Right lobe of liver (tissue), 6 donors: ENCODE measurements at regions not wholly inside any gene's neighbourhood (a gene's known extent, or its start where the extent isn't known, plus 50 kb on each side); places are given as distances from the start of the nearest gene placed in this dataset.
"Not testable (repeated sequence)": the region's sequence is repeated elsewhere in the genome, so short reads cannot be mapped to it uniquely, and the experiment has no call there.

Source experiments
- ATAC-seq, 4 donors: fragments of 200-7000 bp; cut with Tn5 transposase; one replicate each; pipeline ENCODE4 v1.9.1; 2020; ENCODE audit warnings: mild to moderate bottlenecking in 4 of 4, moderate library complexity in 4 of 4
- DNase-seq, 3 donors: peaks; one replicate each; pipeline ENCODE4 v3.0.0-alpha.2; 2020
- H3K27ac ChIP-seq, 3 donors: fragments of 200-600 bp; one replicate each; pipeline ENCODE4 v1.8.0; 2022
- H3K27me3 ChIP-seq, 2 donors: fragments of 200-600 bp; one replicate each; pipeline ENCODE4 v1.8.0; 2022
- H3K36me3 ChIP-seq, 4 donors: fragments of 200-600 bp; sonication (generic) in 1 of 4; one replicate each; pipeline versions ENCODE4 v1.5.1 to v1.8.0; 2017 to 2022; ENCODE audit warnings: control low read depth in 1 of 4
- H3K4me1 ChIP-seq, 4 donors: fragments of 200-600 bp; sonication (generic) in 1 of 4; one replicate each; pipeline versions ENCODE4 v1.5.1 to v1.8.0; 2017 to 2022; ENCODE audit warnings: control low read depth in 1 of 4
- H3K4me3 ChIP-seq, 3 donors: fragments of 200-600 bp; one replicate each; pipeline ENCODE4 v1.8.0; 2022
- H3K9me3 ChIP-seq, 4 donors: fragments of 200-600 bp; sonication (generic) in 1 of 4; one replicate each; pipeline versions ENCODE4 v1.5.1 to v1.8.0; 2017 to 2022; ENCODE audit warnings: control low read depth in 1 of 4
- CTCF ChIP-seq, 4 donors: fragments of 200-600 bp in 3 of 4; fragments of 450-650 bp in 1 of 4; IDR thresholded peaks; one replicate each; pipeline versions ENCODE4 v1.5.1 to v1.8.0; 2016 to 2022; ENCODE audit warnings: antibody characterized with exemption in 4 of 4, mild to moderate bottlenecking in 2 of 4
- POLR2A ChIP-seq: fragments of 450-650 bp; IDR thresholded peaks from one replicate; pipeline ENCODE4 v1.6.1; 2017; ENCODE audit warnings: antibody characterized with exemption, mild to moderate bottlenecking
- WGBS: methylation state at CpG from one replicate; pipeline ENCODE4 v1.1.6; 2018; ENCODE audit warnings: low coverage, low lambda C conversion rate; ENCODE audit not compliant: insufficient coverage; ENCODE audit errors: missing lambda C conversion rate; 5-methylcytosine and 5-hydroxymethylcytosine counted together
- intact Hi-C, 2 donors: fragments of 100-400 bp; cut with DNase I; formaldehyde crosslinking; loops; one replicate each; pipeline versions ENCODE4 v1.11.2 to v1.14.1; 2022
- donor health status: DM: no; HTN: yes; CAD: no.
- donor health status: DM: no; HTN: no; CAD: no.
- donor health status: DM: no; HTN: no; CAD: no.
- donor health status: DM: no; HTN: yes; CAD: no.
- donor health status: DM: no; HTN: yes; CAD: no.

- DNase-seq (peak in 1 of 3 donors; percentile 72), ATAC-seq (peak; percentile 90 to 98 (median 95))
- TF ChIP-seq POLR2A, result no peak
- no peak for TF ChIP-seq CTCF (IDR thresholded peaks at IDR 0.05)
- intact Hi-C loops, result no loop called here
- 17% methylated on average over 2 of the region's 3 CpGs for WGBS
- H3K9me3 ChIP-seq, result no peaks in the 10 kb centered on the region
- H3K4me1 ChIP-seq, result peaks cover 0 to 9% (median 0%) of the 10 kb centered on the region in 4 donors
- no peak overlapping the region for H3K4me3 ChIP-seq
- peak overlapping the region in 1 of 3 donors; percentile 15 for H3K27ac ChIP-seq
- no peaks in the 10 kb centered on the region for H3K27me3 ChIP-seq
- no peaks in the 10 kb centered on the region for H3K36me3 ChIP-seq
Measured at GRCh38 chr9:87359958-87360601, 137.6 kb upstream of the DAPK1 start.

DNA sequence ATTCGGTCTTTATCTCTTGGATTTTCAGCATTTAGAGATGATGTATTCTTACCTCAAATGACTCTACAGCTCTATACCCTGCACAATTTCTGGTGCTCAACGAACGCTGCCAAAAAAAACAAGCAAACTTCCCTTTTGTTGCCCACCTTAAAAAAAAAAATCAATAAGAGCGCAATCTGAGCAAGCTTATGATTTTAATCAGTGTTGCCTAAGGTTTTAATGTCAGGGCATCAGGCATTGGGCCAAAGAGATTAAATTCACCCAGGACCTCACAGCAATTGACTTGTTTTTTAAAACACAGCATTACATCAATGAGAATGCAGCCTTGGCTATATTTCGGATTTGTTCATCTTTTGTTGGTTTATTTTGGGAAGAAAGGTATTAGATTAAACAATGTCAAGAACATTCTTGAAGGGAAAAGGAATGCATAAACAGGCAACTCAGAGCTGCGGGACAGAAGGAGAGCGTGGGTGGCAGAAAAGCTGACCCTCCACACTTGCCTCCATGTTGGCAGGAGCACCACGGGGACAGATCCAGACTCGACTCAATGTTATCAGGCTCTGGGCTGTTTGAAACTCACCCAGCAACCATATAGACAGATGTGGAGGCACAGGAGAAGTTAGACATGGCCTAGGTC lies 127.5 kb upstream of the DAPK1 start:
- peaks cover 0 to 12% (median 3%) of the 10 kb centered on the region in 4 donors for H3K4me1 ChIP-seq
- no peak for TF ChIP-seq CTCF (IDR thresholded peaks at IDR 0.05)
- TF ChIP-seq POLR2A, result no peak
- ATAC-seq (peak in 1 of 4 donors; percentile 11), DNase-seq (no peak)
- intact Hi-C loops, result no loop called here
- H3K36me3 ChIP-seq, result no peaks in the 10 kb centered on the region
- no peak overlapping the region for H3K4me3 ChIP-seq
- no peaks in the 10 kb centered on the region for H3K9me3 ChIP-seq
- no peak overlapping the region for H3K27ac ChIP-seq
- WGBS, result 70% methylated on average over 8 of the region's 9 CpGs
- H3K27me3 ChIP-seq, result no peaks in the 10 kb centered on the region

DNA sequence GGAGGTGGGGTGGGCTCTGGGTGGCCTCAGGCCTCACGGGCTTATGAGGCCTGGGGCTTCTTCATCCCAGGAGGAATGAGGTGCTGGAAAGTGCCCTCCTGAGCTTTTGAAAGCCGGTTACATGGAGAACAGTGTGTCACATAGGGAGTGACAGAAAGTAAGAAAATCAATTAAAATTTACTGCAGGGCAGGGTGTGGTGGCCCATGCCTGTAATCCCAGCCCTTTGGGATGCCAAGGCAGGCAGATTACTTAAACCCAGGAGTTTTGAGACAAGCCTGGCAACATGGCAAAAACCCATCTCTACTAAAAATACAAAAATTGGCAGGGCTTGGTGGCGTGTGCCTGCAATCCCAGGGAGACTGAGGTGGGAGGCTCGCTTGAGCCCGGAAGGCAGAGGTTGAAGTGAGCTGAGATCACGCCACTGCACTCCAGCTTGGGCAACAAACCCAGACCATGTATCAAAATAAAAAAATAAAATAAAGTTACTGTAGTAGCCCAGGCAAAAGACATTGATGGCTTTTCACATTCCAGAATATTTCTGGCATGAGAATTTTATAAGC lies 125.8 kb upstream of the DAPK1 start:
- DNase-seq, result no peak
- peaks cover 0 to 12% (median 3%) of the 10 kb centered on the region in 4 donors for H3K4me1 ChIP-seq
- H3K9me3 ChIP-seq, result no peaks in the 10 kb centered on the region
- TF ChIP-seq CTCF (IDR thresholded peaks at IDR 0.05) (no peak), POLR2A (no peak)
- H3K36me3 ChIP-seq, result no peaks in the 10 kb centered on the region
- WGBS, result 41% methylated on average over 6 of the region's 6 CpGs
- intact Hi-C loops, result no loop called here
- H3K27ac ChIP-seq, result peak overlapping the region; percentile 35 to 79 (median 75)
- no peaks in the 10 kb centered on the region for H3K27me3 ChIP-seq
- H3K4me3 ChIP-seq, result no peak overlapping the region
- ATAC-seq, result peak; percentile 15 to 43 (median 30)

DNA sequence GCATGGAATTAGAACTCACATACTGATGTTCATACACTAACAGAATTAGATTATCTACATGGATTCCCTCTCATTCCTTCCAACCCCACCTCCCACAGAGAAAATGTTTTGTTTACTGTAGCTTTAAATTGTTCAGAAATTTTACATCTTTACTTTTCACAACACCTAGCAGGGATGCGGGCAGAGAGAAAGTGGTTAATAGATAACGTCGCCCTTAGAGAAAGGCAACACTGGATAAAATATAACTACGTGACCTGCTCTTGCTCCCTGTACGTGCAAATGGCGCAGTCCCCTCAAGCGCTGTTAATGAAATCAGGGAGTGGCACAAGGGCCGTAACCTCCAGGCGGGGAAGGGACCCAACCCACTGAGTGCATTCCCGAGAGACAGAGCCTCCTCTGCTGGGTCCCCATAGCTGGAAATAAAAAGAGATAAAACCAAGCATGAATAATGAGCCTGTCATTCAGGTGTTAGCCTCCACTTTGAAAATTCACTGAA lies 125.3 kb upstream of the DAPK1 start:
- 34% methylated on average over 10 of the region's 10 CpGs for WGBS

DNA sequence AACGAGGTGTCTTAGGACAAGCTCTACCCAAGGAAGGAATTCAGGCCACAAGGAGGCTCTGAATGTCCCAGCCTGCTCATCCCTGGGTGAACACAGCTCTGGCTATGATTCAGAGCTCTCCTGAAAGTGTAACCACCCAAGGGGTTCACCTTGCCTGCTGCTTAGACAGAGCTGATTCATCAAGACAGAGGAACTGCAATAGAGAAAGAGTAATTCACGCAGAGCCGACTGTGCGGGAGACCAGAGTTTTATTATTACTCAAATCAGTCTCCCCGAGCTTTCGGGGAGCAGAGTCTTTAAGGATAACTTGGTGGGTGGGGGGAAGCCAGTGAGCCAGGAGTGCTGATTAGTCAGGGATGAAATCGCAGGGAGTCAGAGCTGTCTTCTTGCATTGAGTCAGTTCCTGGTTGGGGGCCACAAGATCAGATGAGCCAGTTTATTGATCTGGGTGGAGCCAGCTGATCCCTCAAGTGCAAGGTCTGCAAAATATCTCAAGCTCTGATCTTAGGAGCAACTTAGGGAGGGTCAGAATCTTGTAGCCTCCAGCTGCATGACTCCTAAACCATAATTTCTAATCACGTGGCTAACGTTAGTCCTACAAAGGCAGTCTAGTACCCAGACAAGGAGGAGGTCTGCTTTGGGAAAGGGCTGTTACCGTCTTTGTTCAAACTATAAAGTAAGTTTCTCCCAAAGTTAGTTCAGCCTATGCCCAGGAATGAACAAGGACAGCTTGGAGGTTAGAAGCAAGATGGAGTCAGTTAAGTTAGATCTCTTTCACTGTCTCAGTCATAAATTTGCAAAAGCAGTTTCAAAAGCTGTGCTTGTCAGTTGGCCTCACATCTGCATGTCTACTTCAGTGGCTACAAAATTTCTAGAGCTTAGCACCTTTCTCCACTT lies 123.4 kb upstream of the DAPK1 start:
- WGBS, result 87% methylated on average over 9 of the region's 10 CpGs
- H3K9me3 ChIP-seq, H3K27ac ChIP-seq, H3K4me3 ChIP-seq, DNase-seq, H3K27me3 ChIP-seq, ATAC-seq, H3K36me3 ChIP-seq, intact Hi-C loops: not testable (repeated sequence)
- H3K4me1 ChIP-seq, result peaks cover 0 to 12% (median 3%) of the 10 kb centered on the region in 4 donors

More for the DNA sequence above, 125.3 kb upstream of the DAPK1 start:
- Histone ChIP-seq H3K27ac (peak overlapping the region; percentile 35 to 79 (median 75)), H3K27me3 (no peaks in the 10 kb centered on the region), H3K36me3 (no peaks in the 10 kb centered on the region), H3K9me3 (no peaks in the 10 kb centered on the region), H3K4me3 (peak overlapping the region in 1 of 3 donors; percentile 17), H3K4me1 (peaks cover 0 to 12% (median 3%) of the 10 kb centered on the region in 4 donors)
- DNase-seq (peak; percentile 78 to 88 (median 84)), ATAC-seq (peak; percentile 88 to 97 (median 94))
- intact Hi-C loops, result no loop called here
- TF ChIP-seq CTCF (IDR thresholded peaks at IDR 0.05), result no peak
- no peak for TF ChIP-seq POLR2A
